NCI-H226 (cell line): ENCODE measurements at regions not wholly inside any gene's neighbourhood (a gene's known extent, or its start where the extent isn't known, plus 50 kb on each side); places are given as distances from the start of the nearest gene placed in this dataset.
"Not testable (repeated sequence)": the region's sequence is repeated elsewhere in the genome, so short reads cannot be mapped to it uniquely, and the experiment has no call there.

Experiments used
- DNase-seq: peaks from one replicate; pipeline ENCODE4 v3.0.0-alpha.2; 2015

DNA sequence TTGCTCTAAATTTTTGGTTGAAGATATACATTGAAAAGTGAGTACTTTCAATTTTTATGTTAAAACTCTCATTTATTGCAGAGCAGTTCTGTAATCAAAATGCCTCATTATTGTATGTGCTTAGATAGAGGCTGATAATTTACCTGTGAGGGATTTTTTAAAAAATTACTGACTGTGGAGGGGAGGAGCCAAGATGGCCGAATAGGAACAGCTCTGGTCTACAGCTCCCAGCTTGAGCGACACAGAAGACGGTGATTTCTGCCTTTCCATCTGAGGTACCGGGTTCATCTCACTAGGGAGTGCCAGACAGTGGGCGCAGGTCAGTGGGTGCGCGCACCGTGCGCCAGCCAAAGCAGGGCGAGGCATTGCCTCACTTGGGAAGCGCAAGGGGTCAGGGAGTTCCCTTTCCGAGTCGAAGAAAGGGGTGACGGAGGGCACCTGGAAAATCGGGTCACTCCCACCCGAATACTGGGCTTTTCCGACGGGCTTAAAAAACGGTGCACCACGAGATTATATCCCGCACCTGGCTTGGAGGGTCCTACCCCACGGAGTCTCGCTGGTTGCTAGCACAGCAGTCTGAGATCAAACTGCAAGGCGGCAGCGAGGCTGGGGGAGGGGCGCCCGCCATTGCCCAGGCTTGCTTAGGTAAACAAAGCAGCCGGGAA lies 89.4 kb downstream of the DDX11 start:
- DNase-seq, result not testable (repeated sequence)

DNA sequence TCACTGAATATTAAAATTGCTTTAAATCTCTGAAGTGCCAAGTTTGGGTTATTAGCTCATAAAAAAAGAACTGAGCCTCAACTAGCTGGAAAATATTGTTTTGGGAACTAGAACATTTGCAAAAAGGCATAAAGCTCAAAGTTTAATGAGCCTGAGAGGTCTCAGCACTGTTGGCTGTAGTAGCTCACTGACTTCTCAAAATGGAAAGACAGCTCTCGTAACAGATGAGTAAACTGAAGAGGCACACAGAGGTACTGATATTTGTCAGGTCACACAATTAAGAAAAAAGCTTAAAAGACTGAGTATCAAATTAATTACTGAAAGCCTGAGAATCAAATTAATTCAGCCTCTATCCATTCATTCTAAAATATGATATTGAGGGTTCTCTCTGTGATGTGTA lies 100.6 kb downstream of the DDX11 start:
- DNase-seq, result not testable (repeated sequence)

DNA sequence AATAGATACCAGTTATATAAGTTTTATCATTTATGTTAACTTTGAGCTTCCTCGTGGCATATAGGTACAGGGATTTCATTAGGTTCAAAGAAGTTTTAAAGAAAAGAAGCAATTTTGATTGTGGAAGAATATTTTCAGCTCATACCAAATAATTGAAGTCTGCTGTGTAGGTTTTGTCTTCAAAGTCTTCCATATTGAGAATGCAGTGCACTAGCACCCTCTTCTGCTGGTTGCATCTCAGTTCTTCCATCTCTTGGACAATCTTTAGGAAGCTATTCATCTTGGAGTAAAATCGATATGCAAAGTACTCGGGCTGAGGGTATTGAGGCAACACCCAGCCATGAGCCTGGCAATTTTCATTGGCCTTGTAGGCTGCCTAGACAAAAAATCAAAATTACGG lies 103.9 kb downstream of the DDX11 start:
- not testable (repeated sequence) for DNase-seq

DNA sequence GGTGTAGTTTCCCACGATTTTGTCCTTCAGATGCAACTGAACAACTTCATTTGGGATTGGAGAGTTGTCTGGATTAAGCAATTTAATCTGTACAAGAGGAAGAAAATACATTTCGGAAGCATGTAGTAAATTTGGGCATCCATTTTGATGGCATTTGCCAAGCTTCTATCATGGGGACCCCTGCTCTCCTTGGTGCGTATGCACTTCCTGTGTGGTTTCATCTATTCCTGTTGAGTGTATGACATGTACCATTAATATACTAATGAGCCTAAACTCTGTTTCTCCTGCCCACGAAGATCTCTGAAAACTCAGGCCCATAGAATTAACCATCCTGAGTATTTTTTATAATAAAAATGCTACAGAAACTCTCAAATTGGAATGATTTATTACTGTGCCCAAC lies 105.2 kb downstream of the DDX11 start:
- not testable (repeated sequence) for DNase-seq

DNA sequence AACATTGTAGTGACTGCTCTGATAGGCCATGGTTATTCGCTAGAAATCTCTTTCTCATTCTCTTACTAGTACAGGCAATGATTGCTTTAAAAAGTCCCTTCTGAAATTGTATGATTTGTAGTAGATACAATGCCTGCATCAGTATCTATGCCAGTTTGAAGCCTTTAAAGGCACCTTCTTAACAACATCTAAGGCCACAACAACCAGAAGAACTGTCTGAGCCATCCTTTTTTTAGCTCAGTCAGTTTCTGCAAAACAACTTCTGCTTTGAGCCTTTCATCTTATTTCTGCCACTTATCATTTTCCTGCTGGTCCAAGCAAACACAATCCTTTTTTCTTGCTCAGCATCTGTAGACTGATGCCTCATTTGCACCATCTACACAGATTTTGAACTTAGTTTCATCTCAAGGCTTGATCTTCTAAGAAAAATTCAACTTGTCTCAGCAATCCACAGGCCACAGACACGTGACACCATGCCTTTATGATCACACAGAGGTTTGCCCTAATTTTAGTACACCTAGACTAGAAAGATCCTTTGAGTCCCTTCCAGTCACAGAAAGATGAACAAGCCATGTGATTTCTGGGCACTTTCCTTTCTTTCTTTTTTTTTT lies 106.1 kb downstream of the DDX11 start:
- DNase-seq, result not testable (repeated sequence)

DNA sequence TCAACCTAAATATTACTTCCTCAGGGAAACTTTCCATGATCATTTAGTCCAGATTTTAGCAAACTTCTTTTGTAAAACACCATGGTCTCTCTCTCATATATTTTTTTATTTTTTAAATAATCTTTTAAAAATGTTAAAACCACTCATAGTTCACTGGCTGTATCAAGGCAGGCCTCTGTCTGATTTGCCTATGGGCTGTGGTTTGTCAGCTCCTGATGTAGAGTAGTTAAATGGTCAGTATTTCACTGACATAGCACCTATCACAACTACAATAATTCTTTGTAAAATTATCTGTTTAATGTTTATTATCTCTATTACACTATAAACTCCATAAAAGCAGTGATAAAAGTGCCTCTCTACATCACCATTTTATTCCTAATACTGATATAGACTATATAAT lies 108.9 kb downstream of the DDX11 start:
- DNase-seq, result not testable (repeated sequence)

DNA sequence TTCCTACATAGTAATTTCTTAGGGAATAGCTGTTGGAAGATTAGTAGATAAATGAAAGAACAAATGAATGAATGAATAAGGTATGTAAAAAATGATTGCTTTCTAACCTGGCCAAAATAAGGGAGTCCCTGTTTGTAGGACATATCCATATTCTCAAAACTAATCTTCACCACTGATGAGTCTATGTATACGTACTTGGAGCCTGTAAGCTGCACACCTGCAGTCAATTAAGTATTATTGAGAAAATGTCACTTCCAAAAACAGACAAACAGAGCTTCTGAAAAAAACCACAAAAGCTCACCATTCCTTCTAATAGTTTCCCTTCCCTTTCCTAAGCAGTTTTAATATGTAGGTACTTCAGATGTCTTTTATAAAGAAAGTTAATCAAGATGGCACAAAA lies 109.4 kb downstream of the DDX11 start:
- DNase-seq, result not testable (repeated sequence)

DNA sequence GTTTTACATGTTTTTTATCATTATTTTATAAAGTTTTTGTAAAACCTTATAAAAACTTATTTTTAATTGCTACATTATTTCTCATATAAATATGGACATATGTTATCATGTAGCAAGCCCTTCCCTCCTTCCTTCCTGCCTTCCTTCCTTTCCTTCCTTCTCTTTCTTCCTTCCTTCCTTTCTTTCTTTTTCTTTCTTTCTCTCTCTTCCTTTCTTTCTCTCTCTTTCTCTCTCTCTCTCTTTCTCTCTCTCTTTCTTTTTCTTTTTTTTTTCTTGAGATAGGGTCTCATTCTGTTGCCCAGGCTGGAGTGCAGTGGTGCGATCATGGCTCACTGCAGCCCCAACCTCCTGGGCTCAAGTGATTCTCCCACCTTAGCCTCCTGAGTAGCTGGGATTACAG lies 110.2 kb downstream of the DDX11 start:
- DNase-seq, result not testable (repeated sequence)

DNA sequence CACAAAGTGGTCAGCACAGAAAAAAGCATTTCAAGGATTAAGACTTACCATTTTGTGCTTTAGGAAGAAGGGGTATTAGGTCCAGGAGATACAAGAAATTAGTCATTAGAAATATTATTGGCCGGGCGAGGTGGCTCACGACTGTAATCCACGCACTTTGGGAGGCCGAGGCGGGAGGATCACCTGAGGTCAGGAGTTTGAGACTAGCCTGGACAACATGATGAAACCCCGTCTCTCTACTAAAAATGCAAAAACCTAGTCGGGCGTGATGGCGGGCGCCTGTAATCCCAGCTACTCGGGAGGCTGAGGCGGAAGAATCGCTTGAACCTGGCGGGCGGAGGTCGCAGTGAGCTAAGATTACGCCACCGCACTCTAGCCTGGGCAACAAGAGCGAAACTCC lies 111.0 kb downstream of the DDX11 start:
- DNase-seq, result not testable (repeated sequence)

DNA sequence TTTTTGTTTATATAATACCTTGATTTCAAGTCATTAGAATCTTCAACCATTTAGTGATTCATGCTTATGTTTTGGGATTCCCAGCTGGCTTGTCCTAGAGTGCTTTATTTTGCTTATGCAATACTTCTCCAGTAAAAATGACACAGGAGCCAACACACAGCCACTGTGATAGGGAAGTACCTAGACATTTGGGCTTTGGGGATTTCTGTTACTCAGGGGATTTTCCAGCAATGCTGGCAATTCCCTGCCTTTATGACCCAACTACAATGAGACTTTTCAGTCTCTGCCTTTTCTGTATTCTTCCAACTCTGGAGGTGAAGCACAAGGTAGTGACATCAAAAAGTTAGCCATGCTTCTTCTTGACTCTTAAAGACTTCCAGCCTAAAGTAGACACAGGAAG lies 119.0 kb downstream of the DDX11 start:
- DNase-seq, result not testable (repeated sequence)

DNA sequence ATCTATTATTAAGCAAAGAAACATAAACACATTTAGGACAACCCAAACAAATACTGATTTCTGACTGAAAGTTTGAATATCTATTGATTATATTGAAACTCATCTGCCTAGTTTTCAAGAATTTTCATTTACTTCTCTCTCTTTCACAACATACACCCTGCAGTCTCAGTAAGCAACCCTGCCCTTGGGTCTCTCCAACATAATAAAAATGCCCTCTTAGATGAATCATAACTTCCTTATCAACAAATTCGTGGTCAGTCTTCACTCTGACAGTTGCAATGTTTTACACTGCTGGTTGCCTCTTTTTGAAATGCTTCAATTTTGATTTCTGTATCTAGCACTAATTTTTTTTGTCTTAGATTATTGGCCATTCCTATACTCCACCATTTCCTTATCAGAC lies 122.0 kb downstream of the DDX11 start:
- DNase-seq, result peak; percentile 46

DNA sequence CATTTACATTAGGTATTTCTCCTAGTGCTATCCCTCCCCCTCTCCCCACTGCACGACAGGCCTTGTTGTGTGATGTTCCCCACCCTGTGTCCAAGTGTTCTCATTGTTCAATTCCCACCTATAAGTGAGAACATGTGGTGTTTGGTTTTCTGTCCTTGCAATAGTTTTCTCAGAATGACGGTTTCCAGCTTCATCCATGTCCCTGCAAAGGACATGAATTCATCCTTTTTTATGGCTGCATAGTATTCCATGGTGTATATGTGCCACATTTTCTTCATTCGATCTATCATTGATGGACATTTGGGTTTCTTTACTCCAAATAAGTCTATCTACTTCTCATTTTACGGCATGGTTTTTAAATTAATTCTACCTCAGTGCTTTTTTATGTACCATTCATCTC lies 125.8 kb downstream of the DDX11 start:
- not testable (repeated sequence) for DNase-seq

DNA sequence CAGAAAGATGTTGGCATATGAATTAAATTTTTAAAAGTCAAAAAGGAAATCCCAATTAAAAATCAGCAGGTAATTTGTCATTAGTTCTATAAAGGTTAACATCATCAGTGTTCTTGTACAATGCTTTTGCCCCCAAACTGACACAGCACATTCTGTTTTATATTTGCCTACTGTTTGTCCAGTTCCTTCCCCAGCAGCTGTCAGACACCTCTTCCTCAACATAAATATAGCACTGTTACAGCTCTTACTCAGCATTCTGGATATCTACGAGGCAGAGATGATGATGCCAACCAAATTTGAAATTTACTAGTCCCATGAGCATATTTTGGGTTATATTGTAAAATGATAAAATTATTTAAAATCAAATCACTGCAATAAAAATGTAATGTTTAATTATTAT lies 124.6 kb downstream of the SINHCAF start:
- DNase-seq, result no peak

DNA sequence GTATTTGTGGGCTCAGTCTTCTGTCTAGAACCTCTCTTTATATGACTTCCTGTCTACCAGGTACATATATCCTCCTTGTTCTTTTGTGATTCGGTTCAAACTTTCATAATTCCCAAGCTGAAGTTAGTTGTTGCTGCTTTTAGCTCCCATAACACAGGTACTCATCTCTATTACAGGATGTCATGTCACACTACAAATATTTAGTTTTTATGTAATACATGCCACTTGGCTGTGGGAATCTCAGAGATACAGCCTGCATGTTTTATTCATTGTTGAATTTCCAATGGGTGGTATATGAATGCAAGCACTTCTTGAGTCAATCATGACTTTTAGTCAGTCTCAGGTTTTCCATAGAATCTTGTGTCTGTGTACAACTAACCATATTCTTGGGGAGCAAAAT lies 122.7 kb downstream of the SINHCAF start:
- DNase-seq, result no peak

DNA sequence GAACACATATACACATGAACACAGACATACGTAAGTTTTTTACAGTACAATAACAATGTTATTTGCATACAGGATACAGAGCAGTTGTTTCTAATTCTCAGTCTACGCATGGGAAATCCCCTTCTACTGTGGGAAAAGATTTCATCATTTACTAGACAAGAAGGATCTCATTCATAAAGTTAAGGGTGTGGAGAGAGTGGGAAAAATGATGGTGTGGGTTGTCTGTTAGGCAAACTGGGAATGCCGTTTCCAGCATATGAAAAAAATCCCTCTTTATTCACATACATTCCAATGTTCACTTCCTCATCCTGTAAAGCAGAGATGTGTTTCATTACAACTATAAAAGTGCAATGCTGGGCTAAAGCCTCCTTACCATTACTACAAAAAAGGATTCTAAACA lies 120.9 kb downstream of the SINHCAF start:
- DNase-seq, result peak; percentile 29

DNA sequence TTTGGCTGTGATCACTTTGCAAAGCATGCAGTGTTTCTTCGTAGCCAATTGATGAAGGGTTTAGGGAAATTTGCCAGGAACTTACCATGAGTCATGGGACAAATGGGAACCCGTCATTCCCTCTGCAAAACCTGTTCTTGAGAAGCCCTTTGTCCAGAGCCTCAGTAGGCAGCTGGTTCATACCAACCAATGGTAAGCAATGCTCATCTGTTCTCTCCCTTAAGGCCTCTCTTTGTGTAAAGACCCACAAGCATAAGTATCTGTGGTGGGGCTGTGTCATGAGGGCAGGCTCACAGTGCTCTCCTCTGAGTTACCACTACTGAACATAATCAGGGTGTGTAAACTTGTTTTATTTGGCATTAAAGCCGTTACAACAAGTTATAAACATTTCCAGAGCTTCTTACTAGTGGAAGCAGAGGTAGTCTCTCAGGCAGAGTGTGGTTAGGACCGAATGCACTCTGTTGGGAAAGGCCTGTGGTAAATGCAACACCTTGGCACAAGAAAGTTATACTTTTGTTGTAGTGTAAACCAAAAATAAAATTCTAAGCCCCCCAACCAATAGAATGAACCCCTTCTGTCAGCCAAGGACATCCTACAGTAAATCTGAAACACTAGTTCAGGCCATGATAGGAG lies 119.8 kb downstream of the SINHCAF start:
- DNase-seq, result no peak

DNA sequence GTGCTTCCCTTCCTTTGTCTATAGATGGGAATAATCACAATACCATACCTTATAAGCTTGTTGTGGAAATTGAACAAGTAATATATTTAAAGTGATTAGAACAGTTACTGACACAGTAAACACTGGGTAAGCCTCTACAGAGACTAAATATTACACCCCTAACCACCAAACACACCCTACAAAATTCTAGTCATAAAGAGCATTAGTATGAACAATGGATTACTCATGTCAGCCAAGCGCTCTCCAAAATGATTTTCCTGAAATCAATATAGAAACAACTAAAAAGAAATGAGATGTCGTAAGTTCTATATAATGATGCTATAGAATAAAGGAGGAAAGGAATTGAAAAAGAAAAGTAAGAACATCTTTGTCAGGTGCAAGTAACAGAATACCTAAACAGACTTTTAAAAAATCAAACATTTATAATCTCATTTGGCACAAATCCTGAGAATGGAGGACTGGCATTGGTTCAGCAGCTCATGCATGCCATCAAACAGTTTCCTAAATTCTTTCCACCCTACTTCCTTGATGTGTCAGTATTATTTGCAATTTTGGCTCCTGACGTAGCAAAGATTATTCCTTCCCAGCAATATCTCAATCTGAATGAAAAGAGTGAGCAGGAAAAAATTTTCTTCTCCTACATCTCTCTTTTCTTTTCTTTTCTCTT lies 118.0 kb downstream of the SINHCAF start:
- no peak for DNase-seq

DNA sequence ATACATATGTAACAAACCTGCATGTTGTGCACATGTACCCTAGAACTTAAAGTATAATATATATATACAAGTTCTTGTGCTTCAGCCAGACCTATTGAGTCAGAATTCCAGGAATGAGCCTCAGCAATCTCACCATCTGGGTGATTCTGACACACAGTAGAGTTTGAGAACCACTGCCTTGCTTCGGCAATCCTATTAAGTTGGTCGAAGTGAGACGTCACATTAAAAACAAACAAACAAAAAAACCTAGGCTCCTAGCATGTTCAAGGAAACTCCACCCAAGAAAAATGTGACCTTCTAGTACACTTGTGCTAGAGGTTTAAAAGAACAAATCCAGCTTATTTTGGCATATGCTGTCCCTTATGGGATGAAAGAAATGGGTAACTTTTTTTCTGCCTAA lies 115.8 kb downstream of the SINHCAF start:
- DNase-seq, result no peak

DNA sequence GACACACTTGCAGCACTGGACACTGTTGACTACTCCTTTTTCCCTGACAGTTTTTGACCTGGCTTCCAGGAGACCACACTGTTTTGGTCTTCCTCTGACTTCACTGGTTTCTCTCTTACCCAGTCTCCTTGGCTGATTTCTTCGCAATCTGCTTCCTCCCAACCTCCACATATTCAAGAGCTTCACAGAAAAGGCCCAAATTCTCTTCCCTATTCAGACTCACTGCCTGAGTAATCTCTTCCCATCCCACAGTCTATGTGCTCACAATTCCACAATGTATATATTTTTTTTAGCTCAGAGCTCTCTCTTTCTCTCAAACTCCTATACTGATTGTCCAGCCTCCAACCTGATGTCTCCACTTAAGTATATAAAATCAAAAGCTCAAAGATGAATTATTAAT lies 115.4 kb downstream of the SINHCAF start:
- no peak for DNase-seq

DNA sequence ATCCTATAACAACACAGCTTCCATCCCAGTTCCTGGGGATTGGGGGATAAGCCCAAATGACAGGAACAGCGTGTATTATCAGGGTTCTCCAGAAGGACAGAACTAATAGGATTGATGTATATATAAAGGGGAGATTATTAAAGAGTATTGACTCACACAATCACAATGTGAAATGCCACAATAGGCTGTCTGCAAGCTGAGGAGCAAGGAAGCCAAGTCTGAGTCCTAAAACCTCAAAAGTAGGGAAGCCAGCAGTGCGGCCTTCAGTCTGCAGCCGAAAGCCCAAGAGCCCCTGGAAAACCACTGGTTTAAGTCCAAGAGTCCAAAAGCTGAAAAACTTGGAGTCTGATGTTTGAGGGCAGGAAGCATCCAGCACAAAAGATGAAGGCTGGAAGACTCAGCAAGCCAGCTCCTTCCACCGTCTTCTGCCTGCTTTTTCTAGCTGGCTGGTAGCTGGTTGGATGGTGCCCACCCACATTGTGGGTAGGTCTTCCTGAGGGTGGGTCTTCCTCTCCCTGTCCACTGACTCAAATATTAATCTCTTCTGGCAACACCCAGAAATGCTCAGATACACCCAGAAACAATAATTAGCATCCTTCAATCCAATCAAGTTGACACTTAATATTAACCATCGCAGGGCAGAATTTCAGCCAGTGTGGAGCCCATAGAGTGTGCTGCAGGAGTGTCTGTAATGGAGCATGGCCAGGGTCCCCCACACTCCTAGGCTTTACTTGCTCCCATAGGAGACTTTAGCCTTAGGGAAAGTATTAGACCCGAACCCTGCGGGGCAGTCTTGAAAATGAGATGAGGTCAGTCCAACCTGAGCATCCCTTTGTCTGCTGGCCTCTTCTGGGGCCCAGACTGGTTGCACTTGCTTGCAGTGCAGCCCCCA lies 111.1 kb downstream of the SINHCAF start:
- no peak for DNase-seq

DNA sequence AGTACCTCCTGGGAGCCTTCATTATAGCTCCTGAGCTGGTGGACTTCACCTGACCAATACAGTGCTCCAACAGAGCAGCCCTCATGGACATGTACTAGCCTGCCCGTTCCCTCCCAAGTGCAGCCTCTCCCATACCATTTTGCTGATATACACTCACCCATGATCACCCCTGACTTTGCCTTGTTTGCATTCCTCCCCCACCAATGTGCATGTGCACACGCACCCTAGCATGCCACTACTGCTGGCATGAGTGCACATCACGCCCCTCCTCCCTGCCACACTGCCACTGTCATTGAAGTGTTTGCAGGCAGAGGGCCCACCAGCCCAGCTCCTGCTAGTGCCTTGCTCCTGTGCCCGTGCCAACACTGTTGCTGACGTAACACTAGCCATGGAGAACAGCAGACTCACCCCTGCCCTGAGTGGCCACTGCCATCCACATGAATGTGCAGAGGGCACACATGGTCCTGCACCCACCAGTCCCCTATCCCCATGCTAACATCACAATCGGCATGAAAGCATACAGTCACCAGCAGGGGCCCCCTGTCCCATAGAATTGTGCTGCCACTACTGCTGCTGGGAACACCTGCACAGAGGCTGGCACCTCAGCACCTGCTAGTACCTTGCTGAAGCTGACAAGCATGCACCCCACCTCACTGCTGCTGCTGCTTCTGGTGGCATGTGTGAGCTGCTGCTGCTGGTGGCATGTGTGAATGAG lies 110.3 kb downstream of the SINHCAF start:
- DNase-seq, result no peak

DNA sequence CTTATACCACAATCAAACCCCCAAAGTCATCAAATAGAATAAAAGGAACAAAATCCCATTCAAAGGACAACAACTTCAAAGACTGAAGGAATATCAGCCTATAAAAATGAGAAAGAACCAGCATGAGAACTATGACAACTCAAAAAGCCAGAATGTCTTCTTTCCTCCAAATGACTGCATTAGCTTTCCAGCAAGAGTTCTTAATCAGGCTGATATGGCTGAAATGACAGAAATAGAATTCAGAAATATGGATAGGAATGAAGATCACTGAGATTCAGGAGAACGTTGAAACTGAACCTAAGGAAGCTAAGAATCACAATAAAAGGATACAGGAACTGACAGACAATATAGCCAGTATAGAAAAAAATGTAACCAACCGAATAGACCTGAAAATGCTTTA lies 109.5 kb downstream of the SINHCAF start:
- no peak for DNase-seq
